Karpas-422 (cell line): ENCODE measurements at regions not wholly inside any gene's neighbourhood (a gene's known extent, or its start where the extent isn't known, plus 50 kb on each side); places are given as distances from the start of the nearest gene placed in this dataset.

ENCODE experiments used
- DNase-seq: peaks from one replicate; pipeline ENCODE4 v3.0.0-alpha.2; 2015
- H2AFZ ChIP-seq: fragments of 200-600 bp; sonication (generic); 2 replicates; pipeline ENCODE4 v1.6.1; 2014; ENCODE audit warnings: antibody characterized with exemption, low read length, mixed read lengths
- H3K27ac ChIP-seq: fragments of 200-600 bp; sonication (generic); 2 replicates; pipeline ENCODE4 v1.5.1; 2014; ENCODE audit warnings: mild to moderate bottlenecking, low read length, moderate library complexity
- H3K27me3 ChIP-seq: fragments of 200-600 bp; sonication (generic); 2 replicates; pipeline ENCODE4 v1.6.1; 2014; ENCODE audit warnings: low read length, mixed read lengths
- H3K36me3 ChIP-seq: fragments of 200-600 bp; sonication (generic); 2 replicates; pipeline ENCODE4 v1.6.1; 2014; ENCODE audit warnings: low read length, mixed read lengths; ENCODE audit not compliant: insufficient read depth
- H3K4me1 ChIP-seq: fragments of 200-600 bp; sonication (generic); 2 replicates; pipeline ENCODE4 v1.6.1; 2014; ENCODE audit warnings: mild to moderate bottlenecking, low read length, mixed read lengths
- H3K4me2 ChIP-seq: fragments of 200-600 bp; sonication (generic); 2 replicates; pipeline ENCODE4 v1.6.1; 2014; ENCODE audit warnings: low read length, low read depth, mild to moderate bottlenecking; ENCODE audit not compliant: poor library complexity, severe bottlenecking
- H3K4me3 ChIP-seq: fragments of 200-600 bp; sonication (generic); 2 replicates; pipeline ENCODE4 v1.5.1; 2014; ENCODE audit warnings: mild to moderate bottlenecking, antibody characterized with exemption, low read length, mixed read lengths
- H3K79me2 ChIP-seq: fragments of 200-600 bp; sonication (generic); 2 replicates; pipeline ENCODE4 v1.6.1; 2014; ENCODE audit warnings: mild to moderate bottlenecking, low read length, mixed read lengths
- H3K9ac ChIP-seq: fragments of 200-600 bp; sonication (generic); 2 replicates; pipeline ENCODE4 v1.6.0; 2014; ENCODE audit warnings: low read length
- H3K9me2 ChIP-seq: fragments of 200-600 bp; sonication (generic), shearing (Covaris generic); replicated peaks from 2 replicates; pipeline ENCODE4 v1.6.0; 2014; ENCODE audit warnings: mild to moderate bottlenecking, low read length, moderate library complexity; ENCODE audit not compliant: insufficient read depth
- H3K9me3 ChIP-seq: fragments of 300-700, 200-600 bp; sonication (generic); 2 replicates; pipeline ENCODE4 v1.6.1; 2014; ENCODE audit warnings: low read length, mixed read lengths
- H4K20me1 ChIP-seq: fragments of 200-600 bp; sonication (generic); 2 replicates; pipeline ENCODE4 v1.6.1; 2014; ENCODE audit warnings: mild to moderate bottlenecking, antibody characterized with exemption, low read length, low read depth; ENCODE audit not compliant: insufficient read depth

GRCh38 chr1:233480198-233480597 is 133.7 kb upstream of the KCNK1 start:
- no peaks in the 10 kb centered on the region for H3K79me2 ChIP-seq
- no peak for DNase-seq
- no peaks in the 10 kb centered on the region for H3K27me3 ChIP-seq
- no peaks in the 10 kb centered on the region for H3K9me3 ChIP-seq
- H3K36me3 ChIP-seq, result no peaks in the 10 kb centered on the region
- no peak overlapping the region for H3K9ac ChIP-seq
- no peak overlapping the region for H2AFZ ChIP-seq
- no peaks in the 10 kb centered on the region for H4K20me1 ChIP-seq
- no peak overlapping the region for H3K4me3 ChIP-seq
- H3K4me2 ChIP-seq, result no peak overlapping the region
- no peak overlapping the region for H3K27ac ChIP-seq
- no peaks in the 10 kb centered on the region for H3K4me1 ChIP-seq
- H3K9me2 ChIP-seq, result no peaks in the 10 kb centered on the region

GRCh38 chr1:233482388-233482787 is 131.5 kb upstream of the KCNK1 start:
- Histone ChIP-seq H3K9me2 (no peaks in the 10 kb centered on the region), H3K27me3 (no peaks in the 10 kb centered on the region), H3K4me1 (no peaks in the 10 kb centered on the region), H3K9me3 (no peaks in the 10 kb centered on the region), H3K4me2 (no peak overlapping the region), H3K36me3 (no peaks in the 10 kb centered on the region), H3K9ac (no peak overlapping the region), H2AFZ (no peak overlapping the region), H3K27ac (no peak overlapping the region), H3K79me2 (no peaks in the 10 kb centered on the region), H4K20me1 (no peaks in the 10 kb centered on the region), H3K4me3 (no peak overlapping the region)
- no peak for DNase-seq

DNA sequence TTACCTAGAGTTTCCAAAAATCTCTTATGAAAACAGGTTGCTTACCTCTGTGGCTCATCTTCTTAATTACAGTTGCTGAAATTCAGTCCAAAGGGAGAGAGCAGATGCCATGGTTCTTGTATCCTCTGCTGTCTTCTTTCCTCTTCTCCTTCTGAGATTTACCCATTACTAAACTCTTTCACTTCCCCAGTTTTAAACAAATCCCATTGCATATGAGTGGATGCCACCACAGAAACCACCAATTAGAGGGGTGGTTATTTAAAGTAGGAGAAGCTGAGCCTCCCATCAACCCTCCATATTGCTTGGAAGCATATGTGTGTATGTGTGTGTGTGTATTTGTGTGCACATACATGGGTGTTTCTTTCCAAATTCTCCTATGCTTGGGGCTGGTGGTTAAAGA is 128.5 kb upstream of the KCNK1 start:
- Histone ChIP-seq H3K4me3 (no peak overlapping the region), H3K27ac (no peak overlapping the region), H3K36me3 (no peaks in the 10 kb centered on the region), H2AFZ (no peak overlapping the region), H3K9me2 (no peaks in the 10 kb centered on the region), H3K4me2 (no peak overlapping the region), H3K79me2 (no peaks in the 10 kb centered on the region), H3K27me3 (no peaks in the 10 kb centered on the region), H3K4me1 (no peaks in the 10 kb centered on the region), H4K20me1 (no peaks in the 10 kb centered on the region), H3K9ac (no peak overlapping the region), H3K9me3 (no peaks in the 10 kb centered on the region)
- DNase-seq, result no peak

DNA sequence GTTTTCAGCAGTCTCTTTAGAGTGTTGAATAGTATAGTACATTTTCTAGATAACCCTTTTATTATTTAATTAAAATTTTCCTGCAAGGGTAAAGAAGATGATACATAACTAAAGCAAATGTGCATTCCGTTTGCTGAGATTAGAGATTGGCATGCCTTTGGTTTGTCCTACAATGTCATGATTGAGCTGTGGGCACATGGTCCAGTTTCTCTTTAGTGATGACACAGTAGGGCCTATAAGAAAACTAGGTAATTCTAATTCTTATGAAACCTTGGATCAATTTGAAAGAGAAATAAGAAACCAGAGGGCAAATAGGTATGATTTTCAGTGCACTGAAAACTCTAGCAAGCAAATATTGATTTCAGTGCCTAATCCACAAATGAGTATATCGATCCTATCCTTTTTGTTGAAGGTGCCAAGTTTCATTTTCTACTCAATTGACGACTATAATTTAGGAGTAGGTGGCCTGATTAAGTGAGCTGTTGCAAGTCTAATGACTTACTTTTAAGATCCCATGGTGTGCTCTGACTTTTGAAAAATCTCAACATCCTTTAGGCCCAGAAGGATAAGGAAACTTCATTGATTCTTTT is 128.0 kb upstream of the KCNK1 start:
- no peaks in the 10 kb centered on the region for H3K36me3 ChIP-seq

DNA sequence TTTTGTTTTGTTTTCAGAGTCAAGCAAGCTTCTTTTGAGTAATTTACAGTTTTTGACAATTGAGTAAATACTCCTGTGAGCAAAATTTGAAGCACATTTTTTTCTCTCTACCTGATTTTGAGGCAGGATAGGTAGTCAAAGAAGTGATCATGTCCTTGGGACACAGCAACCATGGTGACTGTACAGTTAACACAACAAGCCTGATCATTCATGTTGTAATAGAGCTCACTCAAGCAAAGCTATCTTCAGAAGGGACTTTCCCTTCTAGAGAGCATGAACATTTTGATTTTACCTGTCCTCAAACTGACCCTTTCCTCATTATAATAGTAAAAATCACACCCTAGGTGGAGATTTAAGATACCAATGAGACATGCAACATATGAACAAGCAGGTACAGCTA is 126.5 kb upstream of the KCNK1 start:
- no peak overlapping the region for H3K27ac ChIP-seq
- no peak overlapping the region for H3K9ac ChIP-seq
- no peaks in the 10 kb centered on the region for H3K9me3 ChIP-seq
- H2AFZ ChIP-seq, result no peak overlapping the region
- no peak overlapping the region for H3K4me2 ChIP-seq
- no peak for DNase-seq
- no peaks in the 10 kb centered on the region for H3K79me2 ChIP-seq
- H3K36me3 ChIP-seq, result no peaks in the 10 kb centered on the region
- H3K4me3 ChIP-seq, result no peak overlapping the region
- H3K4me1 ChIP-seq, result no peaks in the 10 kb centered on the region
- no peaks in the 10 kb centered on the region for H3K9me2 ChIP-seq
- H3K27me3 ChIP-seq, result no peaks in the 10 kb centered on the region
- H4K20me1 ChIP-seq, result no peaks in the 10 kb centered on the region

More for the DNA sequence above, 128.0 kb upstream of the KCNK1 start:
- Histone ChIP-seq H2AFZ (no peak overlapping the region), H3K9me2 (no peaks in the 10 kb centered on the region), H3K27me3 (no peaks in the 10 kb centered on the region), H3K4me2 (no peak overlapping the region), H3K4me1 (no peaks in the 10 kb centered on the region), H3K79me2 (no peaks in the 10 kb centered on the region), H3K9me3 (no peaks in the 10 kb centered on the region), H4K20me1 (no peaks in the 10 kb centered on the region), H3K9ac (no peak overlapping the region), H3K4me3 (no peak overlapping the region), H3K27ac (no peak overlapping the region)
- no peak for DNase-seq

GRCh38 chr1:233489411-233489810 is 124.5 kb upstream of the KCNK1 start:
- Histone ChIP-seq H3K36me3 (no peaks in the 10 kb centered on the region), H3K9me3 (no peaks in the 10 kb centered on the region), H3K4me3 (no peak overlapping the region), H3K9ac (no peak overlapping the region), H4K20me1 (no peaks in the 10 kb centered on the region), H3K27me3 (no peaks in the 10 kb centered on the region), H3K27ac (no peak overlapping the region), H3K4me1 (no peaks in the 10 kb centered on the region), H2AFZ (no peak overlapping the region), H3K79me2 (no peaks in the 10 kb centered on the region), H3K9me2 (no peaks in the 10 kb centered on the region), H3K4me2 (no peak overlapping the region)
- DNase-seq, result no peak

DNA sequence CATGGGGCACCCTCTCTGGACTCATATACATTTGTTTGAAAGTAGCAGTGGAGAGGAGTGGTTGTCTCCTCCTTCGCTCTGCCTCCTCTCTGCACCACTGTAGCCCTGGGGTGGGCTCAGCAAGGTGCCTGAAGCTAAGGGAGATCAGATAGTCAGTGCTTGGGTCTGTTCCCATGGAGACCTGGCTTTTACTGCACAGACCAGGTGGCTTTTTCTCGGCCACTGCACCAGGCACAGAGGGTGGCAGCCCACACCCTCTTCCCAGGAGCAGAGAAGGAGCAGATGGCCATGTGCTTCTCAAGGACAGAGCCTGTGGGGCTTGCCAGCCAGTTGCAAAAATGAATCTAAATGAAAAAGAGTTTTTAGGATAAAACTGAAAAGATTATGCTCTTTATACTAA is 123.4 kb upstream of the KCNK1 start:
- Histone ChIP-seq H3K27me3 (no peaks in the 10 kb centered on the region), H3K4me3 (no peak overlapping the region), H3K27ac (no peak overlapping the region), H4K20me1 (no peaks in the 10 kb centered on the region), H3K4me2 (no peak overlapping the region), H2AFZ (no peak overlapping the region), H3K36me3 (no peaks in the 10 kb centered on the region), H3K79me2 (no peaks in the 10 kb centered on the region), H3K4me1 (no peaks in the 10 kb centered on the region), H3K9me2 (no peaks in the 10 kb centered on the region), H3K9ac (no peak overlapping the region), H3K9me3 (no peaks in the 10 kb centered on the region)
- DNase-seq, result no peak

- no peaks in the 10 kb centered on the region for H3K79me2 ChIP-seq
- no peak overlapping the region for H3K27ac ChIP-seq
- no peak overlapping the region for H2AFZ ChIP-seq
- no peaks in the 10 kb centered on the region for H3K36me3 ChIP-seq
- DNase-seq, result no peak
- no peaks in the 10 kb centered on the region for H4K20me1 ChIP-seq
- H3K4me3 ChIP-seq, result no peak overlapping the region
- H3K9me2 ChIP-seq, result no peaks in the 10 kb centered on the region
- H3K4me1 ChIP-seq, result no peaks in the 10 kb centered on the region
- no peaks in the 10 kb centered on the region for H3K9me3 ChIP-seq
- no peak overlapping the region for H3K9ac ChIP-seq
- H3K27me3 ChIP-seq, result no peaks in the 10 kb centered on the region
- no peak overlapping the region for H3K4me2 ChIP-seq
Measured at GRCh38 chr1:233491953-233492620, 121.8 kb upstream of the KCNK1 start.
